ENCODE measurements at regions not wholly inside any gene's neighbourhood (a gene's known extent, or its start where the extent isn't known, plus 50 kb on each side); places are given as distances from the start of the nearest gene placed in this dataset.

- TF ChIP-seq CTCF (conservative IDR thresholded peaks at IDR 0.05) (no peak), ZFX (IDR thresholded peaks at IDR 0.05) (no peak)
- no peak overlapping the region for H3K27ac ChIP-seq
These were observed 209.3 kb downstream of the HAUS1 start for GRCh38 chr18:46313521-46313920.

DNA sequence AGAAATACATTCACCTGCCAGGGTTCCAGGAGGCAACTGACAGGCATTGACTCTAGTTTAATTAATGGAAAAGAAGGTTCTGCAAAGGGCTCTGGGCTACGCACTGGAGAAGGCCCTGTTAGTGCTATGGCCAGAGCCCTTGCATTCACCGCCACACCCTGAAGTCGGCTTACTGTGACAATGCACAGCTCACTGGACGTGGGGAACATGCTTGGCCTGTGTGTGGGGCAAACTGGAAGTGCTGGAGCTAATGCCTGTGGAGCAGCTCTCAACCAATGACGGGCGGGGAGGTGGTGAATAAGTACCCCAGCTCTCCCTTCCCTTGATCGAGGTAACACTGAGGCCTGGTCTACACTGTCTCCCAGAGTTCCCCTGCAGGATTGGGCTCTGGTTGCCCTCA is 209.8 kb downstream of the HAUS1 start:
- TF ChIP-seq ZFX (IDR thresholded peaks at IDR 0.05) (no peak), CTCF (conservative IDR thresholded peaks at IDR 0.05) (no peak)

GRCh38 chr18:46315161-46315560 is 211.0 kb downstream of the HAUS1 start:
- no peak overlapping the region for H3K27ac ChIP-seq
- TF ChIP-seq ZFX (IDR thresholded peaks at IDR 0.05) (no peak), CTCF (conservative IDR thresholded peaks at IDR 0.05) (no peak)

More for the DNA sequence above, 209.8 kb downstream of the HAUS1 start:
- no peak overlapping the region for H3K27ac ChIP-seq

- H3K27ac ChIP-seq = no peak overlapping the region
- no peak for TF ChIP-seq ZFX (IDR thresholded peaks at IDR 0.05)
- TF ChIP-seq CTCF (conservative IDR thresholded peaks at IDR 0.05) = no peak
These were observed 214.2 kb downstream of the HAUS1 start for GRCh38 chr18:46318356-46318755.

GRCh38 chr18:46319783-46320182 is 215.6 kb downstream of the HAUS1 start:
- H3K27ac ChIP-seq = no peak overlapping the region
- TF ChIP-seq CTCF (conservative IDR thresholded peaks at IDR 0.05) (no peak), ZFX (IDR thresholded peaks at IDR 0.05) (no peak)

GRCh38 chr18:46320297-46320696 is 216.1 kb downstream of the HAUS1 start:
- H3K27ac ChIP-seq = no peak overlapping the region
- TF ChIP-seq CTCF (conservative IDR thresholded peaks at IDR 0.05) = no peak
- TF ChIP-seq ZFX (IDR thresholded peaks at IDR 0.05) = no peak

GRCh38 chr18:46320928-46321711 is 216.9 kb downstream of the HAUS1 start:
- no peak overlapping the region for H3K27ac ChIP-seq
- TF ChIP-seq ZFX (IDR thresholded peaks at IDR 0.05) (no peak), CTCF (conservative IDR thresholded peaks at IDR 0.05) (no peak)

Data from C4-2B (cell line).